ENCODE measurements at regions not wholly inside any gene's neighbourhood (a gene's known extent, or its start where the extent isn't known, plus 50 kb on each side); places are given as distances from the start of the nearest gene placed in this dataset.

DNA sequence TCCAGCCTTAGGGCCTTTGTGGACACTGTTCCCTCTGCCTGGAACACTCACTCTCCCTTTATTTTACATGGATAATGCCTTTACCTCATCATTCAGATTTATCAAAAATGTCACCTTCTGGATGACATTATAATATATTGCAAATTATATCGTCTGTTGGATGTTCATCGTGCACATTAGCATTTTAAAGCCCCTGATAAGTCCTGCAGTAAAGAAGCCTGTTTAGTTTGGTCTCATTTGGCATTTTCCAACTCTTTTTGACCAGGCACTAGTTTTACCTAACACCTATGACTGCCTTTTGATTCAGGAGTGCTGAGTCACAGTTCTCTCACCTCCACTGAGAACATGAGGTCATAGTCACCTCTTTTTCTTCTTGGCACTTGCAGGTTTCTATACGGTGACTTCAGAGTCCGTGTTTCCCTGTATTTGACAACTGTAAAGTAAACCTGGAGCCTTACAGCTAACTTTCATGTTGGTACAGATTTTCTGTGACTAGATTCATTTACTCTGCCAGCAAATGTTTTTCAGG is 57.7 kb upstream of the STC2 start:
- Histone ChIP-seq H3K9me2 (replicated peaks; ENCODE audit: insufficient read depth) (no peaks in the 10 kb centered on the region), H3K4me1 (ENCODE audit: insufficient read depth) (peaks cover 4% of the 10 kb centered on the region), H3K9me3 (ENCODE audit: low read depth) (no peaks in the 10 kb centered on the region), H3K27me3 (no peaks in the 10 kb centered on the region), H3K36me3 (replicated peaks; ENCODE audit: insufficient read depth, low read depth) (no peaks in the 10 kb centered on the region), H3K4me3 (no peak overlapping the region), H3K79me2 (no peaks in the 10 kb centered on the region), H2AFZ (no peak overlapping the region), H3K4me2 (no peak overlapping the region), H4K20me1 (ENCODE audit: insufficient read depth, poor library complexity, severe bottlenecking) (no peaks in the 10 kb centered on the region), H3K27ac (no peak overlapping the region)
- DNase-seq (ENCODE audit: low spot score), result no peak
- TF ChIP-seq EZH2phosphoT487 (IDR thresholded peaks at IDR 0.05; ENCODE audit: low read depth, severe bottlenecking, unreplicated experiment) (no peak), EZH2 (IDR thresholded peaks at IDR 0.05; ENCODE audit: borderline replicate concordance) (no peak)
- TF ChIP-seq, protein P1, sequence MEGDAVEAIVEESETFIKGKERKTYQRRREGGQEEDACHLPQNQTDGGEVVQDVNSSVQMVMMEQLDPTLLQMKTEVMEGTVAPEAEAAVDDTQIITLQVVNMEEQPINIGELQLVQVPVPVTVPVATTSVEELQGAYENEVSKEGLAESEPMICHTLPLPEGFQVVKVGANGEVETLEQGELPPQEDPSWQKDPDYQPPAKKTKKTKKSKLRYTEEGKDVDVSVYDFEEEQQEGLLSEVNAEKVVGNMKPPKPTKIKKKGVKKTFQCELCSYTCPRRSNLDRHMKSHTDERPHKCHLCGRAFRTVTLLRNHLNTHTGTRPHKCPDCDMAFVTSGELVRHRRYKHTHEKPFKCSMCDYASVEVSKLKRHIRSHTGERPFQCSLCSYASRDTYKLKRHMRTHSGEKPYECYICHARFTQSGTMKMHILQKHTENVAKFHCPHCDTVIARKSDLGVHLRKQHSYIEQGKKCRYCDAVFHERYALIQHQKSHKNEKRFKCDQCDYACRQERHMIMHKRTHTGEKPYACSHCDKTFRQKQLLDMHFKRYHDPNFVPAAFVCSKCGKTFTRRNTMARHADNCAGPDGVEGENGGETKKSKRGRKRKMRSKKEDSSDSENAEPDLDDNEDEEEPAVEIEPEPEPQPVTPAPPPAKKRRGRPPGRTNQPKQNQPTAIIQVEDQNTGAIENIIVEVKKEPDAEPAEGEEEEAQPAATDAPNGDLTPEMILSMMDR (IDR thresholded peaks at IDR 0.05; ENCODE audit: poor library complexity), result no peak
- 77% methylated on average over 4 of the region's 4 CpGs for WGBS (ENCODE audit: low lambda C conversion rate, missing lambda C conversion rate)

DNA sequence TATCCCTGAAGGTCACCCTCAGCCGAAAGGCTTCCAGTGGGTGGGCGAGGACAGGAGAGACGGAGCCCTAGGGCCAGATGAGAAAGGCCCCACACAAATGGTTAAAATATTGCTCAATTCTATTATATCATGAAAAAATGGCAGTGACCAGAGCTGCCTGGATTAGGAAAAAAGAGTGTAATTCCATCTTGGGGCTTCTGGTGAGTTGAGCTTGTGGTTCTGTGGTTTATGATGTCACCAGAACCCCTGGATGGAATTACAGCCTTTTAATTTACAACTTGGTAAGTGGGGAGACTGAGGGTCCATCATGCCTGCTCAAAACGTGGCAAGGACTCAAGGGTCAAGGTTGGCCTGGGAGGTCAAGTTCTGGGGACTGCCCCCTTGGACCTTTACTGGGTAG is 55.5 kb upstream of the STC2 start:
- Histone ChIP-seq H3K9me2 (replicated peaks; ENCODE audit: insufficient read depth) (no peaks in the 10 kb centered on the region), H3K9me3 (ENCODE audit: low read depth) (no peaks in the 10 kb centered on the region), H4K20me1 (ENCODE audit: insufficient read depth, poor library complexity, severe bottlenecking) (no peaks in the 10 kb centered on the region), H3K27ac (no peak overlapping the region), H3K36me3 (replicated peaks; ENCODE audit: insufficient read depth, low read depth) (no peaks in the 10 kb centered on the region), H3K79me2 (no peaks in the 10 kb centered on the region), H3K4me1 (ENCODE audit: insufficient read depth) (peaks cover 4% of the 10 kb centered on the region), H3K27me3 (no peaks in the 10 kb centered on the region), H3K4me2 (no peak overlapping the region), H3K4me3 (no peak overlapping the region), H2AFZ (no peak overlapping the region)
- DNase-seq (ENCODE audit: low spot score), result no peak
- TF ChIP-seq, protein P1 (IDR thresholded peaks at IDR 0.05; ENCODE audit: poor library complexity), result no peak
- TF ChIP-seq EZH2 (IDR thresholded peaks at IDR 0.05; ENCODE audit: borderline replicate concordance) (no peak), EZH2phosphoT487 (IDR thresholded peaks at IDR 0.05; ENCODE audit: low read depth, severe bottlenecking, unreplicated experiment) (no peak)
- 83% methylated on average over 4 of the region's 4 CpGs for WGBS (ENCODE audit: low lambda C conversion rate, missing lambda C conversion rate)

DNA sequence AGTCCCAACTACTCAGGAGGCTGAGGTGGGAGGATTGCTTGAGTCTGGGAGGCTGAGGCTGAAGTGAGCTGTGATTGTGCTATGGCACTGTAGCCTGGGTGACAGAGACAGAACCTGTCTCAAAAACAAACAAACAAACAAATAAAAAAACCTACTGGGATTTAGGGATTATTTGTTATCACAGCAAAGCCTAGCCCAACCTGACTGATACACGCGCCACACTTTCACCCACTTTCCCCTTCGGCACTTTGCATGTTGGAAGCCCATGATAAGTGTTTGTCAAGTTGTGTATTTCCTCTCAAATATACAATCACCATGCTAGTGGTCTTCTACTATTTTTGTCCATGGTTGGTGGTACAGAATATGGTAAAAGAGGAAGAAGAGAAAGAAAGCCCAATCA is 50.5 kb upstream of the STC2 start:
- no peak overlapping the region for H3K27ac ChIP-seq
- H3K9me2 ChIP-seq (replicated peaks; ENCODE audit: insufficient read depth), result no peaks in the 10 kb centered on the region
- DNase-seq (ENCODE audit: low spot score), result no peak
- H3K9me3 ChIP-seq (ENCODE audit: low read depth), result no peaks in the 10 kb centered on the region
- TF ChIP-seq EZH2phosphoT487 (IDR thresholded peaks at IDR 0.05; ENCODE audit: low read depth, severe bottlenecking, unreplicated experiment) (no peak), EZH2 (IDR thresholded peaks at IDR 0.05; ENCODE audit: borderline replicate concordance) (no peak)
- TF ChIP-seq, protein P1 (IDR thresholded peaks at IDR 0.05; ENCODE audit: poor library complexity), result no peak
- WGBS (ENCODE audit: low lambda C conversion rate, missing lambda C conversion rate), result 96% methylated on average over 3 of the region's 3 CpGs
- no peaks in the 10 kb centered on the region for H3K79me2 ChIP-seq
- H3K4me1 ChIP-seq (ENCODE audit: insufficient read depth), result no peaks in the 10 kb centered on the region
- H4K20me1 ChIP-seq (ENCODE audit: insufficient read depth, poor library complexity, severe bottlenecking), result no peaks in the 10 kb centered on the region
- no peaks in the 10 kb centered on the region for H3K27me3 ChIP-seq
- H2AFZ ChIP-seq, result no peak overlapping the region
- H3K4me2 ChIP-seq, result no peak overlapping the region
- no peaks in the 10 kb centered on the region for H3K36me3 ChIP-seq (replicated peaks; ENCODE audit: insufficient read depth, low read depth)
- no peak overlapping the region for H3K4me3 ChIP-seq

Data from hepatocyte (in vitro differentiated cells).